RWPE2 (cell line): ENCODE measurements at regions not wholly inside any gene's neighbourhood (a gene's known extent, or its start where the extent isn't known, plus 50 kb on each side); places are given as distances from the start of the nearest gene placed in this dataset.

Experiments used
- ATAC-seq: fragments of 200-7000 bp; cut with Tn5 transposase; 3 replicates; pipeline ENCODE4 v1.9.1; 2021; ENCODE audit warnings: low read depth
- DNase-seq: peaks from one replicate; pipeline ENCODE4 v3.0.0-alpha.2; 2020; ENCODE audit warnings: low spot score
- H3K27ac ChIP-seq: fragments of 450-650 bp; 2 replicates; pipeline ENCODE4 v1.5.1; 2017; ENCODE audit warnings: mild to moderate bottlenecking; ENCODE audit not compliant: poor library complexity, severe bottlenecking
- H3K27me3 ChIP-seq: fragments of 250-450 bp; sonication (Bioruptor Pico); 2 replicates; pipeline ENCODE4 v1.5.1; 2021; ENCODE audit warnings: mild to moderate bottlenecking, moderate library complexity; ENCODE audit not compliant: insufficient read depth, poor library complexity, severe bottlenecking
- H3K36me3 ChIP-seq: fragments of 250-450 bp; sonication (Bioruptor Pico); 2 replicates; pipeline ENCODE4 v1.5.1; 2020; ENCODE audit warnings: low read depth, mild to moderate bottlenecking, moderate library complexity
- H3K4me1 ChIP-seq: fragments of 250-450 bp; sonication (Bioruptor Pico); 2 replicates; pipeline ENCODE4 v1.5.1; 2021; ENCODE audit warnings: mild to moderate bottlenecking, moderate library complexity; ENCODE audit not compliant: insufficient read depth, poor library complexity, severe bottlenecking
- H3K4me3 ChIP-seq: fragments of 250-450 bp; sonication (Bioruptor Pico); 2 replicates; pipeline ENCODE4 v1.5.1; 2021; ENCODE audit warnings: mild to moderate bottlenecking, moderate library complexity; ENCODE audit not compliant: severe bottlenecking
- H3K9me3 ChIP-seq: fragments of 250-450 bp; sonication (Bioruptor Pico); 2 replicates; pipeline ENCODE4 v1.5.1; 2021; ENCODE audit warnings: mild to moderate bottlenecking, moderate library complexity; ENCODE audit not compliant: severe bottlenecking
- CTCF ChIP-seq: fragments of 450-650 bp; IDR thresholded peaks from one replicate; pipeline ENCODE4 v1.5.1; 2017; ENCODE audit warnings: mild to moderate bottlenecking, moderate library complexity; ENCODE audit not compliant: poor library complexity, severe bottlenecking

- no peaks in the 10 kb centered on the region for H3K36me3 ChIP-seq
- H3K4me1 ChIP-seq, result no peaks in the 10 kb centered on the region
- TF ChIP-seq CTCF, result no peak
- no peak for ATAC-seq
- H3K27ac ChIP-seq, result no peak overlapping the region
- no peak for DNase-seq
- H3K4me3 ChIP-seq, result no peak overlapping the region
- no peaks in the 10 kb centered on the region for H3K9me3 ChIP-seq
- no peaks in the 10 kb centered on the region for H3K27me3 ChIP-seq
Observed at GRCh38 chr18:44170208-44170880, 510.3 kb upstream of the SETBP1 start.

GRCh38 chr18:44171301-44171700, 509.4 kb upstream of the SETBP1 start:
- TF ChIP-seq CTCF, result no peak

GRCh38 chr18:44175891-44176290, 504.8 kb upstream of the SETBP1 start:
- Histone ChIP-seq H3K9me3 (no peaks in the 10 kb centered on the region), H3K36me3 (no peaks in the 10 kb centered on the region), H3K4me1 (no peaks in the 10 kb centered on the region), H3K4me3 (no peak overlapping the region), H3K27me3 (no peaks in the 10 kb centered on the region), H3K27ac (no peak overlapping the region)
- no peak for TF ChIP-seq CTCF
- no peak for ATAC-seq
- DNase-seq, result no peak

More at GRCh38 chr18:44171301-44171700, 509.4 kb upstream of the SETBP1 start:
- Histone ChIP-seq H3K36me3 (no peaks in the 10 kb centered on the region), H3K4me3 (no peak overlapping the region), H3K9me3 (no peaks in the 10 kb centered on the region), H3K27me3 (no peaks in the 10 kb centered on the region), H3K4me1 (no peaks in the 10 kb centered on the region), H3K27ac (no peak overlapping the region)
- DNase-seq (no peak), ATAC-seq (no peak)

- TF ChIP-seq CTCF, result no peak
- DNase-seq, result no peak
Observed at GRCh38 chr18:44178476-44178875, 502.2 kb upstream of the SETBP1 start.

GRCh38 chr18:44179693-44180092, 501.0 kb upstream of the SETBP1 start:
- ATAC-seq, result no peak
- TF ChIP-seq CTCF, result no peak

More at GRCh38 chr18:44178476-44178875, 502.2 kb upstream of the SETBP1 start:
- Histone ChIP-seq H3K27me3 (no peaks in the 10 kb centered on the region), H3K4me3 (no peak overlapping the region), H3K9me3 (no peaks in the 10 kb centered on the region), H3K4me1 (no peaks in the 10 kb centered on the region), H3K36me3 (no peaks in the 10 kb centered on the region), H3K27ac (no peak overlapping the region)
- no peak for ATAC-seq

More at GRCh38 chr18:44179693-44180092, 501.0 kb upstream of the SETBP1 start:
- Histone ChIP-seq H3K9me3 (no peaks in the 10 kb centered on the region), H3K27me3 (no peaks in the 10 kb centered on the region), H3K4me3 (no peak overlapping the region), H3K36me3 (no peaks in the 10 kb centered on the region), H3K27ac (no peak overlapping the region), H3K4me1 (no peaks in the 10 kb centered on the region)
- DNase-seq, result no peak
